Stimulated activated CD4-positive, alpha-beta T cell treated with anti-CD3 and anti-CD28 coated beads, Interleukin-1b, Interleukin-23, amount 100 ng/mL, for 24 hours (primary cell): ENCODE measurements at regions not wholly inside any gene's neighbourhood (a gene's known extent, or its start where the extent isn't known, plus 50 kb on each side); places are given as distances from the start of the nearest gene placed in this dataset.

Source experiments
- DNase-seq, 4 experiments: peaks; one replicate each; pipeline ENCODE4 v3.0.0-alpha.2; 2020; ENCODE audit warnings: low read depth in 4 of 4, low spot score in 1 of 4

GRCh38 chr3:193754719-193755118 lies 161.7 kb downstream of the OPA1 start:
- DNase-seq, result no peak

- DNase-seq, result no peak
Measured at GRCh38 chr3:193756536-193756935, 163.5 kb downstream of the OPA1 start.

GRCh38 chr3:193757457-193757856 lies 164.4 kb downstream of the OPA1 start:
- no peak for DNase-seq

- DNase-seq, result no peak
Measured at GRCh38 chr3:193761969-193762368, 169.0 kb downstream of the OPA1 start.

- DNase-seq, result no peak
Measured at GRCh38 chr3:193762657-193763056, 169.6 kb downstream of the OPA1 start.

GRCh38 chr3:193764959-193765358 lies 172.0 kb downstream of the OPA1 start:
- DNase-seq, result no peak

GRCh38 chr3:193767353-193768069 lies 174.5 kb downstream of the OPA1 start:
- no peak for DNase-seq

- no peak for DNase-seq
Measured at GRCh38 chr3:193768070-193768394, 175.0 kb downstream of the OPA1 start.

GRCh38 chr3:193769437-193769836 lies 176.4 kb downstream of the OPA1 start:
- no peak for DNase-seq

- no peak for DNase-seq
Measured at GRCh38 chr3:193771011-193771652, 178.1 kb downstream of the OPA1 start.

GRCh38 chr3:193771653-193772421 lies 178.8 kb downstream of the OPA1 start:
- DNase-seq, result no peak

- DNase-seq, result no peak
Measured at GRCh38 chr3:193772422-193772763, 179.4 kb downstream of the OPA1 start.

- DNase-seq, result no peak
Measured at GRCh38 chr3:193773266-193774220, 180.5 kb downstream of the OPA1 start.

- no peak for DNase-seq
Measured at GRCh38 chr3:193774272-193774915, 181.4 kb downstream of the OPA1 start.

GRCh38 chr3:193774916-193775285 lies 181.9 kb downstream of the OPA1 start:
- no peak for DNase-seq

GRCh38 chr3:193775421-193776077 lies 182.5 kb downstream of the OPA1 start:
- no peak for DNase-seq

GRCh38 chr3:193776626-193777358 lies 183.8 kb downstream of the OPA1 start:
- no peak for DNase-seq

- DNase-seq, result no peak
Measured at GRCh38 chr3:193777524-193777923, 184.5 kb downstream of the OPA1 start.

GRCh38 chr3:193778676-193779075 lies 185.7 kb downstream of the OPA1 start:
- DNase-seq, result no peak

- DNase-seq, result no peak
Measured at GRCh38 chr3:193779933-193780332, 186.9 kb downstream of the OPA1 start.
